DND-41 (cell line): ENCODE measurements at regions not wholly inside any gene's neighbourhood (a gene's known extent, or its start where the extent isn't known, plus 50 kb on each side); places are given as distances from the start of the nearest gene placed in this dataset.

ENCODE experiments used
- ATAC-seq: fragments of 200-7000 bp; cut with Tn5 transposase; 3 replicates; pipeline ENCODE4 v1.9.1; 2021; ENCODE audit warnings: low read depth; ENCODE audit not compliant: insufficient read depth
- DNase-seq: peaks from one replicate; pipeline ENCODE4 v3.0.0-alpha.2; 2020
- H2AFZ ChIP-seq: 2 replicates; pipeline ENCODE4 v1.6.0; 2012; ENCODE audit warnings: low read depth, low read length
- H3K27ac ChIP-seq: 2 replicates; pipeline ENCODE4 v1.5.1; 2012; ENCODE audit warnings: low read length, inconsistent platforms
- H3K27me3 ChIP-seq: fragments of 200-600 bp; sonication (generic); 2 replicates; pipeline ENCODE4 v1.6.0; 2012; ENCODE audit warnings: low read length, mild to moderate bottlenecking, inconsistent platforms; ENCODE audit not compliant: insufficient read depth, poor library complexity
- H3K36me3 ChIP-seq: 2 replicates; pipeline ENCODE4 v1.5.1; 2012; ENCODE audit warnings: low read length, inconsistent platforms; ENCODE audit not compliant: insufficient read depth
- H3K4me1 ChIP-seq: 2 replicates; pipeline ENCODE4 v1.5.1; 2012; ENCODE audit warnings: mild to moderate bottlenecking, low read length; ENCODE audit not compliant: insufficient read depth
- H3K4me2 ChIP-seq: 2 replicates; pipeline ENCODE4 v1.6.0; 2012; ENCODE audit warnings: mild to moderate bottlenecking, moderate library complexity, low read length, inconsistent platforms; ENCODE audit not compliant: insufficient read depth
- H3K4me3 ChIP-seq, 2 experiments: fragments of 200-600 bp in 1 of 2; shearing (Covaris generic) in 1 of 2; 2 replicates each; pipeline ENCODE4 v1.5.1; 2012 to 2016; ENCODE audit warnings: inconsistent platforms in 2 of 2, low read length in 2 of 2, mild to moderate bottlenecking in 2 of 2, low read depth in 1 of 2, moderate library complexity in 1 of 2
- H3K79me2 ChIP-seq: 2 replicates; pipeline ENCODE4 v1.6.0; 2012; ENCODE audit warnings: low read length, inconsistent platforms; ENCODE audit not compliant: insufficient read depth
- H3K9ac ChIP-seq: 2 replicates; pipeline ENCODE4 v1.6.0; 2012; ENCODE audit warnings: low read depth, mild to moderate bottlenecking, inconsistent platforms, low read length, moderate library complexity
- H3K9me3 ChIP-seq: 2 replicates; pipeline ENCODE4 v1.5.1; 2012; ENCODE audit warnings: low read length, moderate library complexity, mild to moderate bottlenecking, inconsistent platforms; ENCODE audit not compliant: insufficient read depth, severe bottlenecking
- H4K20me1 ChIP-seq: 2 replicates; pipeline ENCODE4 v1.6.0; 2012; ENCODE audit warnings: low read length; ENCODE audit not compliant: insufficient read depth
- CTCF ChIP-seq: IDR thresholded peaks from 2 replicates; pipeline ENCODE4 v1.5.1; 2012; ENCODE audit warnings: borderline replicate concordance, low read length, moderate library complexity, mild to moderate bottlenecking; ENCODE audit not compliant: poor library complexity, severe bottlenecking; ENCODE audit errors: extremely low read depth
- EZH2 ChIP-seq: IDR thresholded peaks from 3 replicates; pipeline ENCODE4 v1.6.1; 2012; ENCODE audit warnings: borderline replicate concordance, low read depth, mild to moderate bottlenecking, moderate library complexity, low read length, inconsistent platforms; ENCODE audit not compliant: severe bottlenecking

DNA sequence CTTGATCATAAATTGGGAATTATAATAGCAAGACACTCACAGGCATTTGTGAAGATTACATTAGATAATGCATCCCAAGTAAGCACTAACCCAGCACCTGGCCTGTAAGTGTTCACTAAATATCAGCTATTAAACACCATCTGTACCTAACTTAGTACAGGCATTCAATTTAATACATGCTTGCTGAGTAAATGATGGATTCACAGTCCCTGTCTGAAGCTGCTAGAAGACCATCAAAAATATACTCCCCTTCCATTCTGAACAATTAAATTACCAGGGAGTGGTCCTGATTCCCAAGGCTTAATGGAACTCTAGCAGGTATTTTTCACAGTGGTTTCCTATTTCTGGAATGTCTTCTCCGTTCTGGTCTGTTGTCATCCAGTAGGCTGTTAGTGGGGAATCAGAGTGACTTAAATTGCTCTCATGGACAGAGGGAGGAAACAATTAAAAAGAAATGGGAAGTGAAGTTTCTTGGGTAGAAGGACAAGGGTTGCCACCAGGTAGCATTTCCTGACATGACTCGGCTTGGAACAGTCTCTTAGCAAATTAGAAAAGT, 233.9 kb downstream of the PTTG2 start:
- Histone ChIP-seq H3K4me2 (no peak overlapping the region), H2AFZ (no peak overlapping the region), H3K27me3 (no peaks in the 10 kb centered on the region), H3K27ac (no peak overlapping the region), H3K4me1 (no peaks in the 10 kb centered on the region), H3K9me3 (no peaks in the 10 kb centered on the region), H3K4me3 (no peak overlapping the region), H3K36me3 (no peaks in the 10 kb centered on the region), H3K79me2 (no peaks in the 10 kb centered on the region), H3K9ac (no peak overlapping the region), H4K20me1 (no peaks in the 10 kb centered on the region)
- no peak for ATAC-seq
- no peak for DNase-seq
- TF ChIP-seq CTCF (no peak), EZH2 (no peak)

GRCh38 chr4:38195486-38195885, 235.3 kb downstream of the PTTG2 start:
- H3K79me2 ChIP-seq: no peaks in the 10 kb centered on the region
- no peak overlapping the region for H3K4me2 ChIP-seq
- ATAC-seq (no peak), DNase-seq (no peak)
- no peaks in the 10 kb centered on the region for H3K9me3 ChIP-seq
- no peak overlapping the region for H3K9ac ChIP-seq
- TF ChIP-seq EZH2: no peak
- TF ChIP-seq CTCF: no peak
- no peaks in the 10 kb centered on the region for H3K36me3 ChIP-seq
- H3K4me3 ChIP-seq: no peak overlapping the region
- no peak overlapping the region for H2AFZ ChIP-seq
- H3K27ac ChIP-seq: no peak overlapping the region
- no peaks in the 10 kb centered on the region for H3K27me3 ChIP-seq
- H3K4me1 ChIP-seq: no peaks in the 10 kb centered on the region
- H4K20me1 ChIP-seq: no peaks in the 10 kb centered on the region

DNA sequence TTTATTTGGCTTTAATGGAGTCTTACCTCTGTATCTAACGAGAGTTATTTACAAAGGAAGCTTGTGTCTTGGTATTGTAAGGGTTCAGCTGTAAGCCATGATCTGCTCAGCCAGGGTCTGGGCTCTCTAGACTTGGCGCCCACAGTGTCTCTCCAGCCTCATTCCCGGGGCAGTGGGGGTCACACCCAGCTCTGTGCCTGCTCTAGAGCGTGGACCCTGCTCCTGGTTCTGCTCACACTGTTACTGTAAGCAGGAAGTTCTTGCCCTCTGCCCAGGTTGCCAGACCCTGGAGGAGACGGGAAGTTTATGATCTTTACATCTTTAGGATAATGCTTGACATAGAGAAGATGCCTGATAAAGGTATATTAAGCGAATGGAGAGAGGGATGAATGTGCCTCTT, 235.7 kb downstream of the PTTG2 start:
- DNase-seq (no peak), ATAC-seq (no peak)
- H3K27ac ChIP-seq: no peak overlapping the region
- no peak overlapping the region for H3K9ac ChIP-seq
- H3K36me3 ChIP-seq: no peaks in the 10 kb centered on the region
- H3K4me2 ChIP-seq: no peak overlapping the region
- H4K20me1 ChIP-seq: no peaks in the 10 kb centered on the region
- no peaks in the 10 kb centered on the region for H3K27me3 ChIP-seq
- H2AFZ ChIP-seq: no peak overlapping the region
- TF ChIP-seq EZH2: no peak
- TF ChIP-seq CTCF: no peak
- no peaks in the 10 kb centered on the region for H3K9me3 ChIP-seq
- H3K4me1 ChIP-seq: no peaks in the 10 kb centered on the region
- no peaks in the 10 kb centered on the region for H3K79me2 ChIP-seq
- no peak overlapping the region for H3K4me3 ChIP-seq

DNA sequence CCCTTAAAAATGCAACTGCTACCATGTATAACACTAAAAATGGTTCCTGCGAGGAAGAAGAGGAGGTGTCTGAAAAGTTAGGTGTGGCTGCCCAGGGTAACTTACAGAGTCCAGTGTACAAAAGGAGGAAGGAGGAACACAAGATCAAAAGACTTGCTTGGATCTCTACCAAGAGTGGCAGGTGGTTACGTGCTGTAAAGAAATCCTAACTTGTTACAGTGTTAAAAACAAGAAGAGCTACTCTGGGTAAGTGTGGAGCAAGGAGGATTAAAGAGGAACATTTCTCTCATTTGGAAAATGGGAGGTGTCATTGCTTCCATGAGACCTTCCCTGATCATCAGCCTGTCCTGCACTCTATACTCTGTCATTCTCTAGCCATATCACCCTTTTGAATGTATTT, 242.0 kb downstream of the PTTG2 start:
- Histone ChIP-seq H3K9ac (no peak overlapping the region), H3K27me3 (no peaks in the 10 kb centered on the region), H3K9me3 (no peaks in the 10 kb centered on the region), H3K36me3 (no peaks in the 10 kb centered on the region), H3K4me3 (no peak overlapping the region), H3K79me2 (no peaks in the 10 kb centered on the region), H3K27ac (no peak overlapping the region), H2AFZ (no peak overlapping the region), H3K4me2 (no peak overlapping the region), H4K20me1 (no peaks in the 10 kb centered on the region), H3K4me1 (no peaks in the 10 kb centered on the region)
- DNase-seq: no peak
- ATAC-seq: no peak
- TF ChIP-seq CTCF (no peak), EZH2 (no peak)
